ENCODE measurements at regions not wholly inside any gene's neighbourhood (a gene's known extent, or its start where the extent isn't known, plus 50 kb on each side); places are given as distances from the start of the nearest gene placed in this dataset.
"Not testable (repeated sequence)": the region's sequence is repeated elsewhere in the genome, so short reads cannot be mapped to it uniquely, and the experiment has no call there.

GRCh38 chr9:82052081-82052480 lies 63.5 kb downstream of the SPATA31D1 start:
- no peak for DNase-seq (ENCODE audit: low read depth, low spot score)

GRCh38 chr9:82054264-82055015 lies 65.9 kb downstream of the SPATA31D1 start:
- DNase-seq (ENCODE audit: low read depth, low spot score), result no peak

- DNase-seq (ENCODE audit: low read depth, low spot score), result no peak
Measured at GRCh38 chr9:82057805-82058204, 69.2 kb downstream of the SPATA31D1 start.

GRCh38 chr9:82061801-82062200 lies 73.2 kb downstream of the SPATA31D1 start:
- not testable (repeated sequence) for DNase-seq (ENCODE audit: low read depth, low spot score)

GRCh38 chr9:82062245-82062644 lies 73.7 kb downstream of the SPATA31D1 start:
- DNase-seq (ENCODE audit: low read depth, low spot score), result no peak

- DNase-seq (ENCODE audit: low read depth, low spot score), result no peak
Measured at GRCh38 chr9:82073551-82074543, 85.3 kb downstream of the SPATA31D1 start.

GRCh38 chr9:82080265-82080664 lies 91.7 kb downstream of the SPATA31D1 start:
- DNase-seq (ENCODE audit: low read depth, low spot score), result no peak

GRCh38 chr9:82081496-82081895 lies 92.9 kb downstream of the SPATA31D1 start:
- no peak for DNase-seq (ENCODE audit: low read depth, low spot score)

- no peak for DNase-seq (ENCODE audit: low read depth, low spot score)
Measured at GRCh38 chr9:82082563-82082962, 94.0 kb downstream of the SPATA31D1 start.

GRCh38 chr9:82088591-82088990 lies 100.0 kb downstream of the SPATA31D1 start:
- DNase-seq (ENCODE audit: low read depth, low spot score), result no peak

- no peak for DNase-seq (ENCODE audit: low read depth, low spot score)
Measured at GRCh38 chr9:82090046-82090445, 101.5 kb downstream of the SPATA31D1 start.

GRCh38 chr9:82091100-82091499 lies 102.5 kb downstream of the SPATA31D1 start:
- no peak for DNase-seq (ENCODE audit: low read depth, low spot score)

- DNase-seq (ENCODE audit: low read depth, low spot score), result no peak
Measured at GRCh38 chr9:82091610-82092009, 103.0 kb downstream of the SPATA31D1 start.

- DNase-seq (ENCODE audit: low read depth, low spot score), result peak; percentile 11
Measured at GRCh38 chr9:82101475-82101874, 112.9 kb downstream of the SPATA31D1 start.

- DNase-seq (ENCODE audit: low read depth, low spot score), result no peak
Measured at GRCh38 chr9:82104252-82104651, 115.7 kb downstream of the SPATA31D1 start.

- DNase-seq (ENCODE audit: low read depth, low spot score), result no peak
Measured at GRCh38 chr9:82105729-82106128, 117.2 kb downstream of the SPATA31D1 start.

- no peak for DNase-seq (ENCODE audit: low read depth, low spot score)
Measured at GRCh38 chr9:82106536-82106935, 118.0 kb downstream of the SPATA31D1 start.

GRCh38 chr9:82108474-82108873 lies 119.9 kb downstream of the SPATA31D1 start:
- no peak for DNase-seq (ENCODE audit: low read depth, low spot score)

- no peak for DNase-seq (ENCODE audit: low read depth, low spot score)
Measured at GRCh38 chr9:82108941-82109340, 120.4 kb downstream of the SPATA31D1 start.

GRCh38 chr9:82109626-82110025 lies 121.1 kb downstream of the SPATA31D1 start:
- no peak for DNase-seq (ENCODE audit: low read depth, low spot score)

- DNase-seq (ENCODE audit: low read depth, low spot score), result no peak
Measured at GRCh38 chr9:82110881-82111280, 122.3 kb downstream of the SPATA31D1 start.

- no peak for DNase-seq (ENCODE audit: low read depth, low spot score)
Measured at GRCh38 chr9:82115331-82115730, 126.8 kb downstream of the SPATA31D1 start.

- DNase-seq (ENCODE audit: low read depth, low spot score), result no peak
Measured at GRCh38 chr9:82115900-82116299, 127.3 kb downstream of the SPATA31D1 start.
